Activated T-cell treated with anti-CD3 and anti-CD28 coated beads for 1 hour (primary cell): ENCODE measurements at regions not wholly inside any gene's neighbourhood (a gene's known extent, or its start where the extent isn't known, plus 50 kb on each side); places are given as distances from the start of the nearest gene placed in this dataset.
"Not testable (repeated sequence)": the region's sequence is repeated elsewhere in the genome, so short reads cannot be mapped to it uniquely, and the experiment has no call there.

ENCODE experiments used
- DNase-seq: peaks from one replicate; pipeline ENCODE4 v3.0.0-alpha.2; 2020; ENCODE audit warnings: low read depth

DNA sequence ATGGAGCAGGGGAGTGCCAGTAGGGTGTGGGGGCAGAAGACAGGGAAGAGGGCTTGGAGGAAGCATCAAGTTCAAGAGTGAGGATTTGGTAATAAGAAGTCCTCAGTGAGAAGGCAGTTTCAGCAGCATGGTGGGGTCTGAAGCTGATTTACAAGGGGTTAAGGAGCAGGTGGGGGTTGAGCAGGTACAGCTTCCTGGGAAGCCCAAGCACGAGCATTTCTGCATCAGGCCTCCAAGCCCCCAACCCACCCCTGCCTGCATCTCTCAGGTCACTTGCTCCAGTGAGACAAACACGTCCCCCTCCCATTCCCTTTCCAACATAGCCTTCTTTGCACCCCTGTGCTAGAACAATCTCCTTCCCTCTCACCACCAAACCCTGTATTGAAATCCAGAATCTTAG is 574.7 kb downstream of the MATN1 start:
- no peak for DNase-seq

DNA sequence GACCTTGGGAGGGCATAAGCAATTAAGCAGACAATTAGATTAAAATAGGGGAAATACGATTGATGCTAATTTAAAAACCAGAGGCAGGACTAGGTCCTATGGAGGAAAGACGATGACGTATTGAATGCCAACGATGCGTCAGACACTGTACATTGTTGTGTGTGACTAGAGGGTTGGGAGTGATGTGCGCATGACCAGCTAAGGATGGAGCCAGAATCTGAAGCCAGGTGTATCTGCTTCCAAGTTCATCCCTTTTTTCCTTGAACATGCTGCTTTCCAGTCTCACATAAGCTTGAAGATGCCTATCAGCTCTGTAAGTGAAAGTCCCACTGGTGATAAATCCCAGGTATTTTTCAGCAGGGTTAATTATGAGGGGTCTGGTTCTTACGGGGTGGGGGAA is 576.2 kb downstream of the MATN1 start:
- no peak for DNase-seq

DNA sequence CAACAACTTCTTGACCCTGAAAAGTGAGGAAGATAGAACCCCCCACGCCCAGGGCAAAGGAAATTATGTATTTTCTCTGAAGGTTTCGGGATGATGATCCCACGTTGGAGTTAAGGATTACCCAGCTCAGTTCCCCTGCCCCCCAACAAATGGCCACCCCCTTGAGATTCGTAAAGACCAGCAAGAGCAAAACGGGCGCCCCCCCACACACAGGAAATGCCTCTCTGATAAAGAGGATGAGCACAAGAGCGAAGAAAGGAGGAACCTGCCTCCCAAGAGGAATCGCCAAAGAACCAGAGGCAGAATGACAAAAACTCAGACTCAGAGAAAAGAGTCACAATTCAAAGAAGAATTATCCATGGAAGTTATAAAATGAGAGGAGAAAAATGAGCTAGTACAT is 576.9 kb downstream of the MATN1 start:
- no peak for DNase-seq

DNA sequence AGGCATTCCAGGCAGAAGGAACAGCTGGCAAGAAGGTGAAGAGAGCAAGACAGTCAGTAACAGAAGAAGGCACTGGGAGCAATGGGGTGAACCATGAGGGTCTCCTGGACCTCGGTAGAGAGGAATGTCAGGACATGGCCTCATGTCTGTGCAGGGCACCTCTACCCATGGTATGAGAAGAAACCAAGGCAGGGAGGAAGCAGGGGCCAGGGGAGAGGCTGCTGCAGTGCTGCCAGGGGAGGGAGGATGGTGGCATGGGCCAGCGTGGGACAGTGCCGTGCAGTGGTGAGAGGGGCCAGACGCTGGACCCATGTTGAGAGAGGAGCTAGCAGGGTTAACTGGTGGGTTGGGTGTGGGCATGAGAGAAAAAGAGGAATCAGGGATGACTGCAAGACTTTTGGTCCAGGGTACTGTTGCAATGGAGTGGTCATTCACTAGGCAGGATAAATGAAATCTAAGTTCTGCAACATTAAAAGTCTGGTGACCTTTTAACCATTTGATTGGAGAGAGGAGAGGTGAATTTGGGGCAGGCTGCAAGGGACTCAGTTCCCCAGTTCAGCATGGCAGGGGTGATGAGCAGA is 577.6 kb downstream of the MATN1 start:
- no peak for DNase-seq

DNA sequence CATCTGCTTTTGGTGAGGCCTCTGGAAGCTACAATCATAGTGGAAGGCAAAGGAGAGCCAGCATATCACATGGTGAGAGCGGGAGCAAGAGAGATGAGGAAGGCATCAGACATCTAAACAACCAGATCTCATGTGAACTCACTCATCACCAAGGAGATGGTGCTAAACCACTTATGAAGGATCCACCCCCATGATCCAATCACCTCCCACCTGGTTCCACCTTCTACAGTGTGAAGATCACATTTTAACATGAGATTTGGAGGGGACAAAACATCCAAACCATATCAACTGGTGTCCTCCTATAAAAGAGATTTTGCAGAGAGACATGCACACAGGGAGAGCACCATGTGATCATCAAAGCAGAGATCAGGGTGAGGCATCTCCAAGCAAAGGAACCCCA is 578.6 kb downstream of the MATN1 start:
- DNase-seq = no peak

DNA sequence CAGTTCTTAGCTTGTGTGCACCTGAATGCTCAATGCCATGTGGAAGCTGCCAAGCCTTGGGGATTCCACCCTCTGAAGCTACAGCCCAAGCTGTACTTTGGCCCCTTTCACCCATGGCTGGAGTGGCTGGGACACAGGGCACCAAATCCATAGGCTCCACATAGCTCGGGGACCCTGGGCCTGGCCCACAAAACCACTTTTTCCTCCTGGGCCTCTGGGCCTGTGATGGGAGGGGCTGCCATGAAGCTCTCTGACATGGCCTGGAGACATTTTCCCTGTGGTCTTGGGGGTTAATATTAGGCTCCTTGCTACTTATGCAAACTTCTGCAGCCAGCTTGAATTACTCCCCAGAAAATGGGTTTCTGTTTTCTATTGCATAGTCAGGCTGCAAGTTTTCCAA is 579.9 kb downstream of the MATN1 start:
- DNase-seq = no peak

DNA sequence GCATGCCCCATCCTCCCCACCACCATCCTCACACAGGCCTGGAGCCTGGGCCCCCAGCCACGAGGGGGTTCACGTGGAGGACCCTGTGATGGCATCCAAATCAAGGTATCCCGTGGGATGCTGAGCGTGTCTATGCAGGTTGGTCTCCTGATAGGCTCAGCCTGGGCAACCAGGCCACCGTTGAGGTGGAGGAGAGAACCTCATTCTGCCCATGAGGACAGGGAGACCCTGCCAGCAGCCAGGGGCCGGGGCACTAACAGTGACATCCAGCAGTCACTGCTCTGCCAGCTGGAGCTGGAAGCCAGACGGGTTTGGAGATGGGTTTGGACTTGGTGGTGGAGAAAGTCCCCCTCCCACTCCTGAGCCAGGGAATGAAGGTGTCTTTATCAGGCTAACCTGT is 582.8 kb downstream of the MATN1 start:
- no peak for DNase-seq

DNA sequence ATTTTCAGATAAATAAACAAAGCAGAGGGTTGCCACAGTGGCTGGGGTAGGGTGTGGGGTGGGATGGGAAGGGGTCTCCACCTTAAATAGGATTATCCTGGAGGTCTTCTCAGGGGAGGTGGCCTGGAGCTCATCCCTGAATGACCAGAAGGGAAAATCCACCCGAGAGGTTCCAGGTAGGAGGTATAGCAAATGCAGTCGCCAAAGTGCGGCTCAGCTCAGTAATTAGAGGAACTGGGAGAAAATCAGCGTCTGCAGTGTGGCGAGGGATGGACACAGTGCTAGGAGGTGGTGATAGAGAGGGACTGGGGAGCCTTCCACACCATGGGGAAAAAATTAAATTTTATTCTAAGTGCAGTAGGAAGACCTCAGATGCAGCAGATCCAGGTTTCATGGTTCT is 584.5 kb downstream of the MATN1 start:
- DNase-seq = no peak

DNA sequence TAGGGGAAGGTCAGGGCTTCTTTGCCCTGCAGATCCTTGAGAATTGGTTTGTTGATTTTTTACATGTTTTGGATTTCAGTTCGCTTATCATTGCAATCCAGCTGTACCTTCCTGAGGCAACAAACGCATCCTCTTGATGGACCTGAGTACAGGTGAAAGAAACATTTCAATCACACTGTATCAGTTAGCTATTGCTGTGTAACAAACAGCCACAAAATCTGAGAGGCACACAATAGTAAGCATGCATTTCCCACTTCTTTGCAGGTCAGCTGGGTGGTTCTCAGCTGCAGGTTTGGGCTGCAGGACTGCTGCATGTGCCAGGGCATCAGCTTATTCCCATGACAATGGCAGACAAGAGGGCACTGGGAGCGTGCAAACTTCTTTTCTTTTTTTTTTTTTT is 586.4 kb downstream of the MATN1 start:
- DNase-seq = no peak

DNA sequence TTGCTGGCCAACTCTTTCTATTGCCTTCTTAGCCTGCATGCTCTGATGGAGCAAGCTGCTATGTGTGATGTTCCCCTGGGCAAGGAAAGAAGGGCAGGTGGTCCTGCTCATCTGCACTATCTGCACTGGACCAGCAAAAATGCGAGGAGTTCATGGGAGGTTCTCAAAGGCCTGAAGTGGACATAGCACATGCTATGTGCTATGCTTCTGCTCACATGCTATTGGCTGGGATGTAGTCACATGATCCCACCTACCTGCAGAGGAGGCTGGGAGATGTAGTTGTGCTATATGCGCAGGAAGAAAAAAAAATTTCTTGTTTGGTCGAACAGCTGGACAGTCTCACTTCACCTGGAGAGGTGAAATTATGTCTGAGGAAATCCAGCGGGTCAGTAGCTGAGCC is 587.7 kb downstream of the MATN1 start:
- DNase-seq = no peak

DNA sequence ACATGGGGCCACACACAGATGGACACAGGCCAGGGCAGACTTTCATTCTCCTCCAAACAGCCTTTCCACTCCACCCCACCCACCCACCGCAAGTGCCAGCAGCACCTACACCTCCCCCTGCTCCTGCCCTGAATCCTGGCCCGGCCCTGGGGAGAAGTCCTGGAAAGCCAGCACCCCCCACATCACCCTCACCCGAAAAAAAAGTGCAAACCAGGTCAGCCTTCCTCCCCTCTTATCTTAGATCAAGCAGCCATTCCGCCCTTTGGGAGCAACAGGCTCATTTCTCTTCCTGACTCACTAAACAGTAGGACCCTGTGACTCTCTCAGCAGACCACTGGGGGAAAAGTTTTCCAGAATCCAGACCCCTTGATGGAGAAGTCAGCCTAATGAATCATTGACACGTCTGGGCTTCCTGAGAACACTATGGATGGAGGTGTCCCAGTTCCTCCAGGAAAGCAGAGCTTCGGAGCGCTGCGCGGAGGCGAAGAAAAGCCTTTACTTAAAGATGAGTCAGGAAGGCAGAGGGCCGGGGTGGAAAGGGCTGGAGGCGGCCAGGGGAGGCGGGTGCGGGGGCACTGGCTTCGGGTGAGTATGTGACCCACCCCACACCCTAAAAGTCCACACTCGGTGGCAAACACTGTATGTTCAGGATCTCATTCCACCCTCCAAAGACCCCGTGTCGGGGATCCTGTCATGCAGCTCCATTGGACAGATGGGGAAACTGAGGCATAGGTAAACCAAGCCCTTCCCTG is 588.7 kb downstream of the MATN1 start:
- no peak for DNase-seq

DNA sequence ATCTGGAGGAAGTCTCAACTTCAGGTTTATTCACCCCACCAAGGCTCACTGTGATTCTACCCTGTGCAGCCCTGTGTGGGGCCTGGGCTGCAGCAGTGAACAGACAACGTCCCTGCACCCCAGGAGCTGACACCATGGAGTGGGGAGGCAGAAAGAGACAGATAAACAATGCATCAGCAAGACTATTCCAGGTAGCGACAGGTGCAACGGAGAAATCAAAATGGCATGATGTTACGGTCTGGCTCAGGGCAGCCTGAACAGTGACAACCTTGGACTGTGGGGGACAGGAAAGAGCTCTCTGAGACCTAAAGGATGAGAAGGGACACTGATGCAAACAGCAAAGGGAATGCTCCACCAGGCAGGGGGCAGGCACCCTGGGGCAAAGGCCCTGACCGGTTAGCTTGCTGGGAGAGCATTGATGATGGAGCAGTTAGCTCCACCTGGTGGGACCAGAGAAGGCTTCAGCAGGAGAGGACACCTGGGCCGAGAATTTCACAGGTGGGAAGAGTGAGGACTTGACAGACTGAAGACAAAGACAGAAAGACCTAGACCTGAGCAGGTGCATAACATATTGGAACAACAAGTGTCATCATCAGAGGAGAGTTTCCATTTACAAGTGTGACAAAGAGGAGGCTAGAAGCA is 589.9 kb downstream of the MATN1 start:
- no peak for DNase-seq

DNA sequence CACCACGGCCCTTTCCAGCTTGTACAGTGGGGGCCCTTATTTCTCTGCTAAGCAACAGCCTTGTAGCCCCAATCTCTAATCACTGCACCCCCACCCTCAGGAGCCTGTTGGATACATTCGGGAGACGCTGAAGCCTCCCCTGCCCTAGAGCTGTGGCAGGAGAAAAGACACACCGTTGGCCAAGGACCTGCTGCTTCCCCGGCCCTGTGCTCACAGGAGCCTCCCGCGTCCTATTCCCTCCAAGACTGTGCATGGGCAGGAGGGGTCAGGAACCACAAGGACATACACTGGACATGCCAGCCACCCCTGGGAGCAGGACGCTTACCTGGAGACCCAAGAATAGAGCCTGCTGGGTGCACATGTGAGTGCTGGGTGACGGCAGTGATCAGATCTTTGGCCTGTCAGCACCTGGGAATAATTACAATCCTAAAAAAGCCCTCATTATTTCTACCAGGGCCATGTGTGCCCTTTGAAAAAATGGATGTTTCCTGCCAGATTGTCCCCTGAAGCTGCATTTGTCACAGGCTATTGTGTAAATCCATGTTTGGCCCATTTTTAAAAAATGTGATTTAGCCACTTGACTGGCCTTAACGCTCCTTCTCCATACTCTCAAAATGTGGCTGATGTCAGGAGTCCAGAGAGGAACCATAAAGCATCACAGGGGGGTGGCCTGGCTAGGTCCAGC is 590.6 kb downstream of the MATN1 start:
- DNase-seq = no peak

DNA sequence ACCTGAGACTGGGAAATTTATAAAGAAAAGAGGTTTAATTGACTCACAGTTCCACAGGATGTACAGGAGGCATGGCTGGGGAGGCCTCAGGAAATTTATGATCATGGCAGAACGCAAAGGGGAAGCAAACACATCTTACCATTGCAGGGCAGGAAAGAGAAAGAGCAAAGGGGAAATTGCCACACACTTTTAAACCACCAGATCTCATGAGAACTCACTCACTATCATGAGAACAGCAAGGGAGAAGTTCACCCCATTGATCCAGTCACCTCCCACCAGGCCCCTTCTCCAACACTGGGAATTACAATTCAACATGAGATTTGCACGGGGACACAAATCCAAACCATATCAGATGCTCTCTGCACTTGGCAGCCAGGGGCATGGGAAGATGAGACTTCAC is 592.8 kb downstream of the MATN1 start:
- DNase-seq = not testable (repeated sequence)

DNA sequence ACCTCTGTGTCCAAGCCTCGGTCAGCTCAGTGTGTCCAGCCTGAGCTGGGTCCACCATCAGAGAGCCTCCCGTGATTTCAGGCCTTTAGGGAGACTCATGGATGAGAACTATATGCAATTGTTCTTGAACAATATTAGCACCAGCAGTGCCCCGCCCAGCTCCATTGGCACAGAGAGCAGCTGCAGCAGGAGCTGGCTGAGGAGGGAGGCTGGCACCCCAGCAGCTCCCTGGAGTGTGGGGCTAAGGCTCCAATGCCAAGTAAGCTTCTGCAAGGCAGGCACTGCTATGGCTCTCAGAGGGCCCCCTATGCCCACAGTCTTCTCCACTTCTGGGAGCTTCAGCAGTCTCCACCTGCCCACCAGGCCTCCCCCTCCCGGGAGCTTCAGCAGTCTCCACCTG is 593.3 kb downstream of the MATN1 start:
- no peak for DNase-seq

DNA sequence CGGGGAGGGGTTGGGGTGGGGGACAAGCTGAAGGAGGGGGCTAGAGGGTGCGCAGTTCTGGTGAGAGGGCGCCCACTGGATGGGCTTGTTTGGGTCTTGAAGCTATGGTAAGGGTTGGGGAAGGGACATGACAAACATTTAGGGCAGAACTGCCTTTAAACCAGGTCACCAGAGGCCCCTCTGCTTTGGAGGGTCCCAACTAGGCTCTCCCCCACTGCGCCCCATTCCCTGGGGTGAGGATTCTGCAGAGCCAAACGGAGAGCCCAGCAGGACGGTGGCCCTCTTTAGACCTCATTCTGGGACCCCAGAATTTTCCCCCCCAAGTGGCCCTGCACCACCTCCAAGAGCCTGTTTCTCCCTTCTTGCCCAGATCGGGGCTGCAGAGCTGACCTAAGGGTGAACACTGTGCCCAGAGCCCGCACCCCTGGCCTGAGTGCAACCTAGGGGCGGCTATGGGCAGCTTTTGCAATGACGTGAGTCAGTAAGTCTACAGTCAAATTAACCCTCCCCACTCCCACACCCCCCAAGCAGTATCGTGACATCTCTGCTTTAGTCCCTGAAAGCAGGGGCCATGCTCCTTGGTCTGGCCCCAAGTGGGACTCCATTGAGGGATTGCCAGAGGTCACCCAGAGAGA is 593.8 kb downstream of the MATN1 start:
- DNase-seq = no peak

DNA sequence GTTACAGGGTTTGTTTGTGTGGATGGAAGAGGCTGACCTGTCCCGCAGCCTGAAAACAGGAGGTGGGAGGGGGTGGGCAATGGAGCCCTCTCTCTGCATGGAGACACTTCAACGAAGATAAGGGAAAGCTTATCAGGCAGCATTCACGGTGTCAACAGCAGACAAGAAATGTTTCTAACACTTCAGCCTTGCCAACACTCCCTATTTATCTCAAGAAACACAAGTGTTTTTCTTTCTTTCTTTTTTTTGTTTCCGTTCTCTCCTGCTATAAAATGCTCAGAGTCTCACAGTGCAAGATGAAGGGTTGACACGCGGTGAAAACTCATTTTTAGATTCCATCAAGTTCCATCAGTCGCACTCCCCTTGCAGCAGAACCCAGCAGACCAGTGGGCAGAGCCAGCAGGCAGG is 594.4 kb downstream of the MATN1 start:
- no peak for DNase-seq

DNA sequence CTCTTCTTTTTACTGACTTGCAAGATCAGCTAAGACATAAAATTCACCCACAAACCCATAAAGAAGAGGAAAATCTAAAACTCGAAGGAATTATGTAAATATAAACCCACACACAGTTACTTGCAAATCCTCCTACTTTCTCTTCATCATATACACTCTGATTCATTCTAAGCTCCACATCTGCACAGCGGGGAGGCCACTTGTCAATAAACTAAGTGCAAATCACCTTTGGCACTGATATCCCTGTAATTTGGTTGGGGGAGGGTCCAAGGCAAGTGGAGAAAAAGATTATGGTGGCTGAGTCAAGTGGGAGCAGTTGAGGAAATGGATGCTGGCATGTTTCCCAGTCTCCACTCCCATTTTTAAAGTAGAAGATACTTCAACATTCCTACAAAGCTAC is 596.5 kb downstream of the MATN1 start:
- no peak for DNase-seq

DNA sequence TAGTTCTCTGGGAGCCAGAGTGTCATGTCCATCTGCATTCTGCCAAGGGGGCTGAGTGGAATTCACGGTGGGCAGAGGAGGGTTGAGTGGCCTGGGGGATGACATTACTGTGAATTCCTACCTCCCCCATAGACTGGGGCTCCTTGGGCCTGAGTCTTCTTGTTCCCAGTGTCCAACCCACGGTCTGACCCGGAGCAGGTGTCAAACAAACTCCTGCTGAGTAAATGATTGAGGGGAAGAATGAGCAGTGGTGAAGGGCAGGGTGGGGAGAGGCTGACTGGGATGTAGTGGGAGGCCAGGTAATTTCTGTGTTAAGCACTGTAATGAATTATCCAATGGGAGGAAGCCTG is 597.6 kb downstream of the MATN1 start:
- DNase-seq = no peak

DNA sequence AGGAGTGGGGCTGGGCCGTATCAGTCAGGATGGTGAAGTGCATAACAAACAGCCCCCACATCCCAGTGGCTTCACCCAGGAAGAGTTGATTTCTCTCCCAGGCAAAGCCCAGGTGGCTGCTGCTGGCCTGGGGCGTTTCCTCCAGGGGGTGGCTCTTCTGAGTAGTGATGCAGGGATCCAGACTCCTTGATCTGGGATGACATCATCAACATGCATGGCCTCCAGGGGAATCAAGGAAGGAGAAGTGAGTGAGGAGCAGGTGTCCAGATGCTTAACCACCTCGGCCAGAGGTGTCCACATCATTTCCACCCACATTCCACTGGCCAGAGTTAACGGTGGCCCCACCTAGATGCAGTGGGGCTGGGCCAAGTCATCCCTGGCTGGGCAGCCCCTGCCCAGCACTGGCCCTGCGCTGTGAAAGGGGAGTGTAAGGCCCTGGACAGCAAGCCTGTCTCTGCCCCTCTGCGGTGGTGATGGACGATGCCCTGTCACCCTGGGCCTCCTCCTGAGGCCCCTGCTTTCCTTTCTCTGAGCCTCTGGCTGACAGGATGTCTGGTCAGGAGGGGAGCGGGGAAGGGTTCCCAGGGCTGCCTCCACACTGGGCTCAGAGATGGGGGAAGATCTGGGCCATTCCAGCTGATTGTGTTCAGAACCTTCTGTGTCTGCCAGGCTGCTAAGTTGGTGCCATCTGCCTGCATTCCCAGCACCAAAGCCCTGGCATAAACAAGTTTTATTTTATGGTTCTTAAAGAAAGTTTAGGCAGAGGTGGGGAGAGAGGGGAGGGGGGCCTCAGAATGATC is 598.2 kb downstream of the MATN1 start:
- DNase-seq = no peak

DNA sequence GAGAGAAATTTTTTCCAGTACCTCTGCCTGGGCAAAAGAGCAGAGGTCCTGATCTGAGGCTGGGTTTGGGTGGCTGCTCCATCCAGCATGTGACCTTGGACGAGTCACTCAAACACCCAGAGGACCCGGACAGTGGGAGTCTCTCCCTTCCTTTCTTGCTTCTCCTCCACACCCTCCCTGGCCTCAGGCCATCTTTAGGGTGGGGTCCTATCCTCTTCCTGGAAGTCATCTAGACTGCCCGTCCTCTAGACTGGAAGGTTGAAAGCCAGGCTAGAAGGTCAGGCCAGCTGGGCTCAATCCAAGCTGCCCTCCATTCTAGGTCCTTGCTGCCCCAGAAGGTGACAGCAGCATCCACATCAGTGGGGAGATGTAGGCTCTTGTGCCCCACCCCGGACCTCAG is 599.5 kb downstream of the MATN1 start:
- DNase-seq = no peak

DNA sequence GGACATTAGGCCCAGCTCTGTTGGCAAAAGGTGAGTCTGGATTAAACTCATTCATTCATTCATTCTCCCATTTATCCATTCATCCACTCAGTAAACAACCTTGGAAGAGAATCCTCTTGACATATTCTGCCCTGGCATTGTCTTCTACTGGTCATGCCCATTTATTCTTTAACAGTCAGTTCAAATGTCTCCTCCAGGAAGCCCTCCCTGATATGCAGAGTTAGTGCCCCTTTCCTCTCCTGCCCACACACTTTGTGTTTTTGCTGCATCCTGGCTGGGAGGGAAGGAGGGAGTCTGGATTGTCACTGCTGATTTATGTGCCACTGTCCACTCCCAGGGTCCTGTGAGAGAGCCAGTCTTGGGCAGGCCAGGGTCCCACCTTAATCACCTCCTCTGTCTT is 600.3 kb downstream of the MATN1 start:
- no peak for DNase-seq
